Neuron (in vitro differentiated cells): ENCODE measurements at regions not wholly inside any gene's neighbourhood (a gene's known extent, or its start where the extent isn't known, plus 50 kb on each side); places are given as distances from the start of the nearest gene placed in this dataset.

Experiments used
- H2AFZ ChIP-seq: one replicate; pipeline ENCODE4 v1.6.1; 2013; ENCODE audit warnings: low read depth, mild to moderate bottlenecking, inconsistent platforms, low read length, moderate library complexity
- H3K27me3 ChIP-seq: one replicate; pipeline ENCODE4 v1.6.1; 2013; ENCODE audit warnings: low read length; ENCODE audit not compliant: insufficient read depth
- H3K36me3 ChIP-seq: one replicate; pipeline ENCODE4 v1.6.1; 2013; ENCODE audit warnings: low read length; ENCODE audit not compliant: insufficient read depth
- H3K4me1 ChIP-seq: one replicate; pipeline ENCODE4 v1.6.1; 2013; ENCODE audit warnings: low read length; ENCODE audit not compliant: insufficient read depth
- H3K4me3 ChIP-seq: 2 replicates; pipeline ENCODE4 v1.5.1; 2013; ENCODE audit warnings: mild to moderate bottlenecking, low read length, moderate library complexity
- H3K9me3 ChIP-seq: one replicate; pipeline ENCODE4 v1.6.1; 2013; ENCODE audit warnings: low read length

GRCh38 chr21:23686737-23687523, 1920.4 kb downstream of the MRPL39 start:
- no peak overlapping the region for H3K4me3 ChIP-seq
- no peaks in the 10 kb centered on the region for H3K9me3 ChIP-seq
- no peaks in the 10 kb centered on the region for H3K36me3 ChIP-seq
- H2AFZ ChIP-seq, result no peak overlapping the region
- no peaks in the 10 kb centered on the region for H3K27me3 ChIP-seq
- no peaks in the 10 kb centered on the region for H3K4me1 ChIP-seq

- H2AFZ ChIP-seq, result no peak overlapping the region
- H3K27me3 ChIP-seq, result no peaks in the 10 kb centered on the region
- H3K9me3 ChIP-seq, result no peaks in the 10 kb centered on the region
- H3K4me1 ChIP-seq, result no peaks in the 10 kb centered on the region
- H3K36me3 ChIP-seq, result no peaks in the 10 kb centered on the region
- no peak overlapping the region for H3K4me3 ChIP-seq
Observed at GRCh38 chr21:23684431-23684830, 1922.8 kb downstream of the MRPL39 start.

GRCh38 chr21:23664193-23664694, 1943.0 kb downstream of the MRPL39 start:
- Histone ChIP-seq H2AFZ (no peak overlapping the region), H3K27me3 (no peaks in the 10 kb centered on the region), H3K4me3 (no peak overlapping the region), H3K9me3 (no peaks in the 10 kb centered on the region), H3K36me3 (no peaks in the 10 kb centered on the region), H3K4me1 (no peaks in the 10 kb centered on the region)

- H3K9me3 ChIP-seq, result no peaks in the 10 kb centered on the region
- H3K4me3 ChIP-seq, result no peak overlapping the region
- H3K27me3 ChIP-seq, result no peaks in the 10 kb centered on the region
- H2AFZ ChIP-seq, result no peak overlapping the region
- H3K36me3 ChIP-seq, result no peaks in the 10 kb centered on the region
- no peaks in the 10 kb centered on the region for H3K4me1 ChIP-seq
Observed at GRCh38 chr21:23660560-23660959, 1946.7 kb downstream of the MRPL39 start.

GRCh38 chr21:23644768-23645167, 1962.5 kb downstream of the MRPL39 start:
- no peak overlapping the region for H2AFZ ChIP-seq
- no peaks in the 10 kb centered on the region for H3K27me3 ChIP-seq
- no peak overlapping the region for H3K4me3 ChIP-seq
- H3K36me3 ChIP-seq, result no peaks in the 10 kb centered on the region
- H3K9me3 ChIP-seq, result no peaks in the 10 kb centered on the region
- H3K4me1 ChIP-seq, result no peaks in the 10 kb centered on the region

- H3K27me3 ChIP-seq, result no peaks in the 10 kb centered on the region
- H3K9me3 ChIP-seq, result no peaks in the 10 kb centered on the region
- H3K4me3 ChIP-seq, result no peak overlapping the region
- H2AFZ ChIP-seq, result no peak overlapping the region
- H3K4me1 ChIP-seq, result no peaks in the 10 kb centered on the region
- no peaks in the 10 kb centered on the region for H3K36me3 ChIP-seq
Observed at GRCh38 chr21:23639721-23640120, 1967.6 kb downstream of the MRPL39 start.

- Histone ChIP-seq H3K27me3 (no peaks in the 10 kb centered on the region), H2AFZ (no peak overlapping the region), H3K4me1 (no peaks in the 10 kb centered on the region), H3K36me3 (no peaks in the 10 kb centered on the region), H3K4me3 (no peak overlapping the region), H3K9me3 (no peaks in the 10 kb centered on the region)
Observed at GRCh38 chr21:23638131-23638695, 1969.1 kb downstream of the MRPL39 start.

- Histone ChIP-seq H2AFZ (no peak overlapping the region), H3K27me3 (no peaks in the 10 kb centered on the region), H3K9me3 (no peaks in the 10 kb centered on the region), H3K36me3 (no peaks in the 10 kb centered on the region), H3K4me3 (no peak overlapping the region), H3K4me1 (no peaks in the 10 kb centered on the region)
Observed at GRCh38 chr21:23633447-23633940, 1973.8 kb downstream of the MRPL39 start.

GRCh38 chr21:23624281-23624680, 1983.0 kb downstream of the MRPL39 start:
- no peaks in the 10 kb centered on the region for H3K36me3 ChIP-seq
- no peaks in the 10 kb centered on the region for H3K9me3 ChIP-seq
- no peaks in the 10 kb centered on the region for H3K4me1 ChIP-seq
- no peak overlapping the region for H2AFZ ChIP-seq
- no peaks in the 10 kb centered on the region for H3K27me3 ChIP-seq
- no peak overlapping the region for H3K4me3 ChIP-seq

- H3K36me3 ChIP-seq, result no peaks in the 10 kb centered on the region
- H2AFZ ChIP-seq, result no peak overlapping the region
- H3K27me3 ChIP-seq, result no peaks in the 10 kb centered on the region
- no peaks in the 10 kb centered on the region for H3K4me1 ChIP-seq
- H3K9me3 ChIP-seq, result no peaks in the 10 kb centered on the region
- no peak overlapping the region for H3K4me3 ChIP-seq
Observed at GRCh38 chr21:23613014-23613413, 1994.3 kb downstream of the MRPL39 start.

GRCh38 chr21:23612210-23612609, 1995.1 kb downstream of the MRPL39 start:
- Histone ChIP-seq H3K27me3 (no peaks in the 10 kb centered on the region), H3K36me3 (no peaks in the 10 kb centered on the region), H2AFZ (no peak overlapping the region), H3K9me3 (no peaks in the 10 kb centered on the region), H3K4me1 (no peaks in the 10 kb centered on the region), H3K4me3 (no peak overlapping the region)

- no peaks in the 10 kb centered on the region for H3K27me3 ChIP-seq
- no peaks in the 10 kb centered on the region for H3K36me3 ChIP-seq
- no peak overlapping the region for H2AFZ ChIP-seq
- no peaks in the 10 kb centered on the region for H3K9me3 ChIP-seq
- H3K4me1 ChIP-seq, result no peaks in the 10 kb centered on the region
- no peak overlapping the region for H3K4me3 ChIP-seq
Observed at GRCh38 chr21:23607782-23608431, 1999.4 kb downstream of the MRPL39 start.

GRCh38 chr21:23601549-23601948, 2005.7 kb downstream of the MRPL39 start:
- Histone ChIP-seq H3K4me3 (no peak overlapping the region), H3K9me3 (no peaks in the 10 kb centered on the region), H2AFZ (no peak overlapping the region), H3K36me3 (no peaks in the 10 kb centered on the region), H3K4me1 (no peaks in the 10 kb centered on the region), H3K27me3 (no peaks in the 10 kb centered on the region)
